ENCODE measurements at regions not wholly inside any gene's neighbourhood (a gene's known extent, or its start where the extent isn't known, plus 50 kb on each side); places are given as distances from the start of the nearest gene placed in this dataset.

GRCh38 chr1:110816945-110817344 is 56.0 kb upstream of the CD53 start:
- no peak for DNase-seq

GRCh38 chr1:110811529-110811928 is 61.4 kb upstream of the CD53 start:
- DNase-seq, result no peak

GRCh38 chr1:110800079-110800478 is 72.9 kb upstream of the CD53 start:
- DNase-seq, result no peak

GRCh38 chr1:110798691-110799256 is 74.2 kb upstream of the CD53 start:
- peak; percentile 56 for DNase-seq

GRCh38 chr1:110788673-110789072 is 84.3 kb upstream of the CD53 start:
- no peak for DNase-seq

GRCh38 chr1:110787328-110788071 is 85.4 kb upstream of the CD53 start:
- no peak for DNase-seq

GRCh38 chr1:110786802-110787327 is 86.1 kb upstream of the CD53 start:
- DNase-seq, result no peak

- no peak for DNase-seq
Measured at GRCh38 chr1:110785612-110786011, 87.3 kb upstream of the CD53 start.

- no peak for DNase-seq
Measured at GRCh38 chr1:110785055-110785454, 87.9 kb upstream of the CD53 start.

- DNase-seq, result peak; percentile 75
Measured at GRCh38 chr1:110783292-110783918, 89.5 kb upstream of the CD53 start.

- DNase-seq, result no peak
Measured at GRCh38 chr1:110781525-110781924, 91.4 kb upstream of the CD53 start.

- DNase-seq, result peak; percentile 62
Measured at GRCh38 chr1:110780600-110781484, 92.1 kb upstream of the CD53 start.

GRCh38 chr1:110779636-110780035 is 93.3 kb upstream of the CD53 start:
- DNase-seq, result no peak

- DNase-seq, result no peak
Measured at GRCh38 chr1:110778821-110779220, 94.1 kb upstream of the CD53 start.

- DNase-seq, result no peak
Measured at GRCh38 chr1:110777228-110777627, 95.7 kb upstream of the CD53 start.

- DNase-seq, result no peak
Measured at GRCh38 chr1:110774398-110774797, 98.5 kb upstream of the CD53 start.

GRCh38 chr1:110773813-110774212 is 99.1 kb upstream of the KCNA3 start:
- no peak for DNase-seq

- no peak for DNase-seq
Measured at GRCh38 chr1:110771245-110772022, 96.7 kb upstream of the KCNA3 start.

- DNase-seq, result no peak
Measured at GRCh38 chr1:110770832-110771231, 96.1 kb upstream of the KCNA3 start.

GRCh38 chr1:110768605-110769004 is 93.9 kb upstream of the KCNA3 start:
- no peak for DNase-seq

- no peak for DNase-seq
Measured at GRCh38 chr1:110766336-110766647, 91.6 kb upstream of the KCNA3 start.

- peak; percentile 35 for DNase-seq
Measured at GRCh38 chr1:110765640-110766335, 91.0 kb upstream of the KCNA3 start.

Data from NCI-H2029 treated with DMSO at 0.1 percent for 48 hours (cell line).